HG03521 (cell line): ENCODE measurements at regions not wholly inside any gene's neighbourhood (a gene's known extent, or its start where the extent isn't known, plus 50 kb on each side); places are given as distances from the start of the nearest gene placed in this dataset.

ENCODE experiments used
- ATAC-seq: cut with Tn5 transposase; IDR thresholded peaks from one replicate; pipeline ENCODE4 v1.9.1; 2021; ENCODE audit warnings: mild to moderate bottlenecking, moderate library complexity; ENCODE audit not compliant: unreplicated experiment

GRCh38 chr4:56241500-56241899 lies 145.8 kb downstream of the AASDH start:
- no peak for ATAC-seq

- no peak for ATAC-seq
Measured at GRCh38 chr4:56240554-56241174, 146.6 kb downstream of the AASDH start.

GRCh38 chr4:56238251-56238650 lies 149.0 kb downstream of the AASDH start:
- ATAC-seq: no peak

- ATAC-seq: no peak
Measured at GRCh38 chr4:56235725-56236124, 151.6 kb downstream of the AASDH start.

DNA sequence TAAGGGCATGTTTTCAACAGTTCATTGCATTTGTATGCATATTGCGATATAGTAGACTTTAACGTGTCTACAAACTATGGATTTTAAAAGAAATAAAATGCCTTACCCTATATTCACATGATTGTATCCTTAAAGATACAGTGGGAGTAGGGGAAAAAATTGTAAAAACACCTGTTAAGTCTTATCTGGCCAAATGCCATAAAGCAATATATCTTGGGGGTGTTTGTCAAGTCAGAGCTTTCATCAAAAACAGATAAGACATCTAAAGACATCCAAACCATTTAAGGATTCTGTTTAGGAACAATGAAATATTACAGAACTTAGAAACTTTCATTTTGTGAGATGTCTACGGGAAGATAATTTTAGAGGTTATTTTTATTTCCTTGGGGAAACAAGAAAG lies 152.3 kb downstream of the AASDH start:
- ATAC-seq: no peak

DNA sequence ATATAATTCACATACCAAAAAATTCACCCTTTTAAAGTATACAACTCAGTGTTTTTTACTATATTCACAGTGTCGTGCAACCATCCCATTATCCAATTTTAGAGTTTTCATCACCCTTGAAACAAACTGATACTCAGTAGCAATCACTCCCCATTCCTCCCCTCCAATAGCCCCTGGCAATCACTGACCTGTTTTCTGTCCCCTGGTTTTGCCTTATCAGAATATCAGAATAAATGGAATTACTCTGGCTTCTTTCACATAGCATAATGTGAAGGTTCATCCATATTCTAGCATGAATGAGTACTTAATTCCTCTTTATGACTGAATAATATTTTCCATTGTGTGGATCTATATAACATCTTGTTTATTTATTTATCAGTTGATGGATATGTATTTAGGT lies 153.2 kb downstream of the AASDH start:
- no peak for ATAC-seq

- ATAC-seq: no peak
Measured at GRCh38 chr4:56231410-56231809, 155.9 kb downstream of the AASDH start.

DNA sequence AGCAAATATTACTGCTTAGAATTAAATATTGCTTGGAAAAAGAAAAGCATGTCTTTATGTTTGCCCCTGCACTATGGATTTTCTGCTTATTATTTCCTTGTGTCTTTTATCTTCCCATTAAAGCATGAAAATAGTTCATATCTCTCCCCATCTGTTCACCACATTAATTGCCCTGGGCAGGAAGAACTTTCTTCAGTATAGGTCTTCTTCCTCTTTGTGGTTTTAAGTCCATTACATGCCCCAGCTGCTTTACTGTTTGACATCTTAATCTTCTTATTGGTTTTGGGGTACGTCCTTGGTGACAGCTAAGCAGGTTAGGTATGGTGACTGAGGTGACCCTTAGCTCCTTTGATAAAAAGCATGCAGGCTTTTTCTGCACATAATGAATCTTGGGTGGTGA lies 157.3 kb downstream of the AASDH start:
- no peak for ATAC-seq

GRCh38 chr4:56227301-56227835 lies 159.9 kb downstream of the AASDH start:
- no peak for ATAC-seq

GRCh38 chr4:56226579-56226978 lies 160.7 kb downstream of the AASDH start:
- no peak for ATAC-seq

DNA sequence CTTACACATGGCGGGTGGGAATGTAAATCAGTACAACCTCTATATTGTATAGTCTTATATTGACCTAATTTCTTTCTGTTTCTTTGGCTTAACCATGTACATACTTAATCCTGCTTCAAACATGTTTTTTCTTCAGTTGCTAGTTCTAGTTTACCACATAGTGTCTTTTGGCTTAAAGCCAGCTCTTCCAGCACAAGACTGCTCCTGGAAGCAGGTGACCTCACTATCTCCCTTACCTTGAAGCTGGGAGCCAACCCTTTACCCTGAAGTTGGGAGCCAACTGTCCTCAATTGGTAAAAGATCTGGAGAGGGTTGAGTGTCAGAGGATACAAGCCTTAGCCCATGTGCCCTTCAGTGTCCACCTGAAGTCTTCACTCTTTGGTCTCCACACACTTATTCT lies 162.7 kb downstream of the AASDH start:
- ATAC-seq: no peak

DNA sequence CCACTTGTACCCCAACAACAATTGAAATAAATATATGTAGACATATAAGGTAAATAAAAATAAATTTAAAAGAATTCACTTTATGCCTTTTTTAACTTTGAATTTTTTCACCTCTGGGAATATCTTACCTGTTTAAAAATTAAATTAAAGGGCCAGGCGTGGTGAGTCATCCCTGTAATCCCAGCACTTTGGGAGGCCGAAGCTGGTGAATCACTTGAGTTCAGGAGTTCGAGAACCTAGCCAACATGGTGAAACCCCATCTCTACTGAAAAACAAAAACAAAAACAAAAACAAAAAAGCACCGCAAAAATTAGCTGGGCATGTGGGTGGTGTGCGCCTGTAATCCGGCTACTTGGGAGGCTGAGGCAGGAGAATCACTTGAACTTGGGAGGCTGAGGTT lies 164.8 kb downstream of the AASDH start:
- no peak for ATAC-seq

- no peak for ATAC-seq
Measured at GRCh38 chr4:56220261-56220660, 167.0 kb downstream of the AASDH start.

DNA sequence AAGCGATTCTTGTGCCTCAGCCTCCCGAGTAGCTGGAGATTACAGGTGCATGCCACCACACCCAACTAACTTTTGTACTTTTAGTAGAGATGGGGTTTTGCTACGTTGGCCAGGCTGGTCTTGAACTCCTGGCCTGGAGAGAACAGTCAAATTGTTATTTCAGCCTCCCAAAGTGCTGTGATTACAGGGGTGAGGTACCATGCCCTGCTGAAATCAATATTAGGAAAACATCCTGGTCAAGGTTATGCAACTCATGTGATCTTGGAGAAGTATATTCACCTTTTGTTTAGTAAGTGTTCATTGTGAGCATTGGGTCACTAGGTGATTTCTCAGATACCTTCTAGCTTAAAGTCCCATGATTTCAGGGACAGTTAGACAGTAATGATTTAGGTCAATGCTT lies 167.8 kb downstream of the AASDH start:
- ATAC-seq: no peak

DNA sequence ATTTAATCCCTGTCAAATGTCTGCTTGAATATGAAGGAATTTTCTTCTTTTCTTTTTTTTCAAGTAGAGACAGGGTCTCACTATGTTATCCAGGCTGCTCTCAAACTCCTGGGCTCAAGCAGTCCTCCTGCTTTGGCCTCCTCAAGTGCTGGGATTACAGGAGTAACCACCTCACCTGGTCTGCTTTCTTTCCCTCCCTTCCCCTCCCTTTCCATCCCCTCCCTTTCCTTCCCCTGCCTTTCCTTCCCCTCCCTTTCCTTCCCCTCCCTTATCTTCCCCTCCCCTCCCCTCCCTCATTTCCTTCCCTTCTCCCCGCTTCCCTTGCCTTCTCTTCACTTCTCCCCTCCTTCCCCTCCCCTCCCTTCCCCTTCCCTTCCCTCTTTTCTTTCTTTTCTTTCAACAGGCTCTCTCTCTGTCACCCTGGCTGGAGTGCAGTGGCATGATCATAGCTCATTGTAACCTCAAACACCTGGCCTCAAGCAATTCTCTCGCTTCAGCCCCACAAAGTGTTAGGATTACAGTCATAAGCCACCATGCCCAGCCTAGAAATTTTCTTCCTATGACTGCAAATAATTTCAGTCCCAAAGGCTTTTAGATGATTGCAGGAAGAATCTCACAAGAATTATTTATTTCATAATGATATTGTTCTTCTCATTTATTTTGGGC lies 168.9 kb downstream of the AASDH start:
- ATAC-seq: no peak

DNA sequence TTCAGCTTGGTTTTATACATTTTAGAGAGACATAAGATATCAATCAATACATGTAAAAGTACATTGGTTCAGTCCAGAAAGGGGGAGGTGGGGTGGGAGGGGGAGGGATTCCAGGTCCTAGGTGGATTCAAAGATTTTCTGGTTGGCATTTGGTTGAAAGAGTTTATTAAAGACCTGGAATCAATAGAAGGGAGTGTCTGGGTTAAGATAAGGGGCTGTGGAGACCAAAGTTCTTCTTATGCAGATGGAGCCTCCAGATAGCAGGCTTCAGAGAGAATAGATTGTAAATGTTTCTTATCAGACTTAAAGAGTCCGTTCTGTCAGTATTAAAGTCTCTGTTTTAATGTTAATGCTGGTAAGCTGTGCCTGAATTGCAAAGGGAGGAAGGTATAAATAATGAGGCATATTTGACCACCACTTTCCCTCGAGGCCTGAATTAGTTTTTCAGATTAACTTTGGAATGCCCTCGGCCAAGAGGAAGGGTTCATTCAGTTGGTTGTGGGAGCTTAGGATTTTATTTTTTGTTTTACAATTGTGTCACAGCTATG lies 169.9 kb downstream of the AASDH start:
- ATAC-seq: no peak

- ATAC-seq: no peak
Measured at GRCh38 chr4:56215901-56216300, 171.4 kb downstream of the AASDH start.

- ATAC-seq: no peak
Measured at GRCh38 chr4:56215141-56215783, 172.0 kb downstream of the AASDH start.

DNA sequence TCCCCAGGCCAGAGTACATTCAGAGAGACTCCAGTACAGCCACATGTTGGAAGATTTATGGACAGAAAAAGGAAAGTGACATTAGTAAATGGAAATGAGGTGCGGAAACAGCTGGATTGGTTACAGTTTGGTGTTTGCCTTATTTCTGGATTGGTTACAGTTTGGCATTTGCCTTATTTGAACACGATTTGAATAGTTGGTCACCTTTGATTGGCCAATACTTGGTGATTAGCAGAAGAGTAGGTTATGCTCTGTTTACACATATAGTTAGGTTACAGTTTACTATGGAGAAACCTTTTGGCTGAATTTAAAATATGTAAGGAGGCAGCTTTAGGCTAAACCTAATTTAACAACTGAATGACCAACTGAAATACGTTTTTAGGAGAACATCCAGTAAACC lies 173.7 kb downstream of the AASDH start:
- no peak for ATAC-seq

- no peak for ATAC-seq
Measured at GRCh38 chr4:56212774-56213173, 174.5 kb downstream of the AASDH start.

DNA sequence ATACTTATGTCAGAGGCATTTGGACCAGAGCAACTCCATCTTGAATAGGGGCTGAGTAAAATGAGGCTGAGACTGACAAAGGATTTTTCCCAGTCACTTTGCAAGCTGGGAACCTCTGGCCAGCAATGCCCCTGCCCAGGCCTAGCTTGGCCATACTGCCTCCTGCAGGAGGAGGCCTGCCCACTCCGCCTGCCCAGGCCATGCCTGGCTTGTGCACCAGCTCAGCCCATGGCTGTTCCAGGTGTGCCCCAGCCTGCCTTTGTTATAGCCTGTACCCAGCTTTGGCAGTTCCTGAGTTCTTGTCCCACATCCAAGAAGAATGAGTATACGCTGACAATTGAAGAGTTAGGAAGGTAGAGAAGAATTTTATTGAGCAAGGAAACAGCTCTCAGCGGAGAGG lies 176.1 kb downstream of the AASDH start:
- no peak for ATAC-seq

- ATAC-seq: no peak
Measured at GRCh38 chr4:56210397-56210796, 176.9 kb downstream of the AASDH start.
